Head of caudate nucleus (tissue), 42 donors: ENCODE measurements at regions not wholly inside any gene's neighbourhood (a gene's known extent, or its start where the extent isn't known, plus 50 kb on each side); places are given as distances from the start of the nearest gene placed in this dataset.
"Not testable (repeated sequence)": the region's sequence is repeated elsewhere in the genome, so short reads cannot be mapped to it uniquely, and the experiment has no call there.

ENCODE experiments used
- DNase-seq, 42 donors: peaks; one replicate each; pipeline versions ENCODE4 v3.0.0 to v3.0.0-alpha.2; 2020 to 2021; ENCODE audit warnings: mixed read lengths in 7 of 42
- intact Hi-C: fragments of 100-400 bp; cut with DNase I; formaldehyde crosslinking; loops from one replicate; pipeline ENCODE4 v1.15.0; 2022

DNA sequence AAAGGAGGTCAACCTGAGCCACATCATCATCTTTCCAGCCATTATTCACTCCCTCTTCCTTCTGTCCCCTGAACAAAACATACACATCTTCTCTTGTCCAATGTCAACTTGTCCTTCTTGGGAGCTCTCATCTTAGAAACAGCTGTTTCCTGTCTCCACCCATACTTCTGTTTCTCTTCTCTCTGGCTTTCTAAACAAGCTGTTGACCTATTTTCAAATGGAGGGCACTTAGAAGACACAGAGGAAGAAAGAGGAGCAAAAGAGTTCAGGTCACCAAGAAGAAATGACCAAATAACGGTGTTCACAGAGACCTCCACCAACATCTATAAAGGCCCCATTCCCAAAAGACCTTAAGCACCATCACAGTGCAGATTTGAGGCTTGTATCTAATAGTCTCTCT is 355.9 kb upstream of the HNRNPA3 start:
- DNase-seq = no peak
- intact Hi-C loops = no loop called here

DNA sequence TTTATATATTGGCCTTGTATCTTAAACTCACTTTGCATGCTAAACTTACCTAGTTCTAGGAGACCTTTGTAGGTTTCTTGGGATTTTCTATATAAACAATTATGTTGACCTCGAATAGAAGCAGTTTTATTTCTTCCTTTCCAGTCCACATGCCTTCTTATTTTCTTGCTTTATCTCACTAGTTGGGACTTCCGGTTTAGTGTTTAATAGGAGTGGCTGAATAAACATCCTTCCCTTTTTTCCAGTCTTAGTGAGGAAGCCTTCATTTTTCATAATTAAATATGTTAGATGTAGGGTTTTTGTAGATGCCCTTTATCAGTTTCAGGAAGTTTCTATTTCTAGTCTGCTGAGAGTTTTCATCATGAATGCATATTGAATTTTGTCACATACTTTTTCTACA is 347.3 kb upstream of the HNRNPA3 start:
- intact Hi-C loops = no loop called here
- DNase-seq = no peak

DNA sequence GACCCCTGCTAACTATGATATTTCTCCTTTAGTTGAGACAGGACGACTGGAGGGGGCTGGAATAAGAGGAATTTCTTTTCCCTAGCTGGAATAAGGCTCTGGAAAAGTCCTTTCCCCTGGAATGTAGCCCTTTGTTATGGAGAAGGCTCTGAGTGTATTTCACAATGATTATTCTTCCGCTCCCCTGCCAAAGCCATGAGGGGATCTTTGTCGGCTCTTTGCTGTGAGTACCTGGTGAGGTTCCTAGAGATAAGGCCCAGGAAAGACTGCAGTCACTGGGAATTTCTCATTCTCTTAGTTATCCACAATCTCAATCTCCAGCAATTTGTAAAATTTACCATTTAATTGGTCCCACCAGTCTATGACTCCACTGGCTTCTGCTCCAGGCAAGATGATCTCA is 340.2 kb upstream of the HNRNPA3 start:
- intact Hi-C loops = no loop called here
- no peak for DNase-seq

DNA sequence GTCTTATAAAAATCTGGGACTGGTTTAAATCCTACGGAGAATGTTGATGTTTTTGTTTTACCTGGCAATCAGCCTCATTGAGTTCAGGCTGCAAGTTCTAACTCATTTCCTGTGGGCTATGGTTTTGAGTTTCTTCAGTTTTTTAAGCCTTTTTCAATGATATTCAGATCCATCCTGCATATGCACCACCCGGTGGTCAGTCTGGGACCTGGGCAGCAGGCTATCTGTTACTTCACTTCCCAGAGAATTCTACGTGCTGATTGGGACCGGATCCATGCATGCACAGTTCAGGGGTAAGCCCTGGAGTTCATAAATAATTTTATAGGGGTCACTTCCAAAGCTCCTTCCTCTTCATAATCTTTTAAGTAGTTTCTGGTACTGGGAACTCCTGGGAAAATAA is 339.2 kb upstream of the HNRNPA3 start:
- no peak for DNase-seq
- intact Hi-C loops = no loop called here

DNA sequence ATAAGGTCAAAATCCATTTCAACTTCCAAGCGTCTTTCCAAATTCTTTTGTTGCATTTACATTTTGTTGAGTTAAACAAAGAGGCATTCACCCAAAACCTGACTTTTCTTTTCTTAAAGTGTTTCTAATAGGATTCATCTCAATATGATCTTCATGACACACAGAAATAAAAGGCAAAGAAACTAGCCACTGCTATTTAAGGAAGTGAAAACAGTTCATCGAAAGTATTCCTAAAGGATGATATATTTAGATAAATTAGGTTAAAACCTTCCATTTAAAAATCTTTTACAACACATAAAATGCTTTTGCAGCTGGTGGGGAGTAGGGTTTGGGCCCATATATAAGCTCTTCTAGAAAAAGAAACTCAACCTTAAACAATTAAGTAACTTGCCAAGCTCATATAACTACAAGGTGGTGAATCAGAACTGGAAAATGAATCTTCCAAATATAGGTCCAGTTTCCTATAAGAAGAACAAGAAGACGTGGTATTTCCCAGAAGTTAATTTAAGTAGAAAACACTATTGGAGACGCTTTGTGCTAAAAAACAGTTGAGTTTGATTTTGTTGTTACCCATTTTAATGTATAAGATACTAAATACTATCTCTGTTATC is 336.0 kb upstream of the HNRNPA3 start:
- intact Hi-C loops = no loop called here
- DNase-seq = no peak

DNA sequence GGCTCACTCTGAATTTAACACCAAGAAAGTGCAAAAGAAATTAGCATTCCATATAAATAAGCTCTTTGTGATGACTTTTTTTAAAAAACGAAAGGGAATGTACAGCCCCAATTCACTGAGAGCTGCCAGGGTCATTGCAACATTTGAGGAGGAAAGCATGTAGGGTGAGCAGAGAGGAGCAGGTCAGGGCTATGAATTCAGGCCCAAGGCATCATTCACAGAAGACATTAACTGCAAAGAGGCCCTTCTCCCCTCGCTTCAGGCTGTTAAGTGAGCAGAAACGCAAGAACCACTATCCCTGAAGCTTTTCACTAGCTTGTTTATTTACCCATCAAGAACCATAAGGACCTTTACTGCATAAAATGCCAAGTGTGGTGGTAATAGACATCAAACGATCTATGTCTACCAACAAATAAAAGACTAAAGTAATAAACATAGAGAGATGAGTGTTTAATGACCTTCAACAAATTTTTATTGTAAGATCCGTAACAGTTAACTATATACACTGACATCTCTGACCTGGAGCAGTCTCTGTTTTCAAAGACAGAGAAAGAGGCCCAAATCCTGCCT is 333.1 kb upstream of the HNRNPA3 start:
- DNase-seq = no peak
- intact Hi-C loops = no loop called here

DNA sequence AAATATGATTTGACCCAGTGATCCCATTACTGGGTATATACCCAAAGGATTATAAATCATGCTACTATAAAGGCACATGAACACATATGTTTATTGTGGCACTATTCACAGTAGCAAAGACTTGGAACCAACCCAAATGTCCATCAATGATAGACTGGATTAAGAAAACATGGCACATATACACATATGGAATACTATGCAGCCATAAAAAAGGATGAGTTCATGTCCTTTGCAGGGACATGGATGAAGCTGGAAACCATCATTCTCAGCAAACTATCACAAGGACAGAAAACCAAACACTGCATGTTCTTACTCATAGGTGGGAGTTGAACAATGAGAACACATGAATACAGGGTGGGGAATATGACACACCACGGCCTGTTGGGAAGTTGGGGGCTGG is 330.5 kb upstream of the HNRNPA3 start:
- DNase-seq, intact Hi-C loops: not testable (repeated sequence)

DNA sequence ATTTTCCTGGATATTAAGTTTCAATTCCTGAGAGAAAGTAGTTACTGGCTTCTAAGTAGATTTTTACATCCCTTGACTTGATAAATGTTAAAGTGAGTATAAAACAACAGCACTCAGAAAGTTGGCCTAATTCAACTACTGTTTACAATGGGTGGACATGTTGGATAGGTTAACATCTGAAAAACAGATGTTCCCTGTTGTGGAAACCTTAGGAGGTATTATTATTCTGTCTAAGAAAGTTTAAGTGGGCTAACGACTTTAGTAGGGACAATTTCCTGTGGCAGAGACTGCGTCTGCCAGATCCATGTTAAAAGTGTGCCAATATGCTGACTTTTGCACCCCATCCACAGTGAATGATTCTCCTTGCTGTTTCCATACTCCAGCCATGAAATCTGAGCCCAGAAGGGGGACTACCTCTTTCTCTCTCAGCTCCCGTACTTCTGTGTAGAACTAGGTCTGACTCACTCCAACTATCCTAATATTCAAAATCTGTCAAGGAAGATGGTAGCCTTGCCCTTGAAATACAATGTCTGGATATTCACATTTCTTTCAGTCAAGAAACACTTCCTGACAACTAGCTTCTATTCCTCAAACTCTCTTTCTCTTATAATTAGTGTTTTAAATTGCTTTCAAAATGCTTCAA is 327.5 kb upstream of the HNRNPA3 start:
- DNase-seq = no peak
- intact Hi-C loops = no loop called here

DNA sequence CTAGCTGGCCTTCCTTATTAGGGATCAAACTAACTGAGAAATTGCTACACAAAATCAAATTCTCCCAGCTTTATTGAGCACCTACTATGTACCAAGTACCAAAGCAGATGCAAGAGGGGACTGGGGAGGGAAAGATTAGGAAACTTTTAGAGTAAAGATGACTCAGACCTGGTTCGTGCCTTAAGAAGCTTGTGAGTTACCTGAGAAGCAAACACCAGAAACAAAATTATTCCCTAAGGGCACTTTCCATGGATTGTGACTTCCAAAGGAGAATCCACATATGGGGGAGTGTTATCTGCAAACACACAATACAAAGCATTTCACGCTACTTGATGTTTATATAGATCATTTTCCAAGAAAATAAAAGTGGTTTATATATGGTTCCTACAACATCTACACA is 326.9 kb upstream of the HNRNPA3 start:
- no peak for DNase-seq
- intact Hi-C loops = no loop called here

DNA sequence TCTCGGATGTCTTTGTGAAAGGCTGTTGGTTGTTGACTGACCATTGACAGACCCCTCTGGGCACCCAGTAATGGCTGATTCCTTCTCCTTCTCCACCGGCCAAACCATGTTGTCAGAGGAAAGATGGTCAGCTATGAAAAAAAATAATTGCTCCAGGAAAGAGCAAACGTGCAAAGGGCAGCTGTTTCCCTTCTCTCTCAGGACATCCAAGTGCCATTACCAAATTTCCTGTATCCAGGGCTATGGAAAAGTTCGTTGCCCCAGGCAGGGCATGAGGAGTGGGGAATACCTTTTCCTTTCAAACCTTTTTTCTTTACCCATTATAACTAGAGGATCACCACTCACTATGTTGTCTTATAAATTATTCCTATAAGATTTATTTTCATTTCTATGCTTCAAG is 321.5 kb upstream of the HNRNPA3 start:
- intact Hi-C loops = no loop called here
- no peak for DNase-seq

DNA sequence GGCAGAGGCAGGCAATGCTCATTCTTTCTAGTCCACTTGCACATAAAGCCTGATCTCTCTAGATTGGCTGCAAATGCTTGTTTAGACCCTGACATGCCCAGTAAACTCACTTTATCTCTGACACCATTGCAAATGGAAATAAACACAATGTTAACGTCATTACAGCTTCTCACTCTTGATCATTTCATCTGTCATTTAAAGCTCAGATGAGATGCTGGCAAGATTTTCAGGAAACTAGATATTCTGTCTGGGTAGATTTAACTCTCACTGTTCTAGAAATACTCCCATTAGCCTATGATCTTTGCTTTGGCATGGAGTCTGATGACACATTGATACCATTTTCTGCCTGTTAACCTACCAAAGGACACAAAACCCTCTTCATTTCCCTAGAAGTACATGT is 320.7 kb upstream of the HNRNPA3 start:
- intact Hi-C loops = no loop called here

DNA sequence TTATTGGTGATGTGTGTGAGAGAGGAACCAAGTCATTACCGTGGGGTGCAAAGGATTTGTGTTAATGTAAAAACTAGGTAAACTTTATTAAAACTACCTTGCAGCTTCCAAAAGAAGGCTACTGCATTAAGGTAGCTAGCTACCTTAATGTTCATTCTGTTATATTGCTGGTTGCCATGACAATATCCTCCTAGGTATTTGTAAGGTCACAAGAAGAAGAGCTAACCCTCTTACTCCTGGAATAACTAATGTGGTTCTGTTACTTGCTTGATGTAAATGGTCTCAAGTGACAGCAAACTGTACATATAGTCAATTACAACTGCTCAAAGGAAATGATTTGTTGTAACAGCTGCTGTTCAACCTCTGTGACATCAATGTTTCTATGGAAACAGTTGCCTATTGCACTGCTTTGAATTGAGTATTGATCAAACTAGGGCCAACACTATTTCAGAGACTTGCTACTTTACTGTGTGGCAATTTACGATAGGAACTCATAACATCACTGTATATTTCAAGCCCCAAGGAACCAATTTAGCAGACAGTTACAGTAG is 319.8 kb upstream of the HNRNPA3 start:
- intact Hi-C loops = no loop called here
- DNase-seq = no peak

More for the DNA sequence above, 320.7 kb upstream of the HNRNPA3 start:
- no peak for DNase-seq

DNA sequence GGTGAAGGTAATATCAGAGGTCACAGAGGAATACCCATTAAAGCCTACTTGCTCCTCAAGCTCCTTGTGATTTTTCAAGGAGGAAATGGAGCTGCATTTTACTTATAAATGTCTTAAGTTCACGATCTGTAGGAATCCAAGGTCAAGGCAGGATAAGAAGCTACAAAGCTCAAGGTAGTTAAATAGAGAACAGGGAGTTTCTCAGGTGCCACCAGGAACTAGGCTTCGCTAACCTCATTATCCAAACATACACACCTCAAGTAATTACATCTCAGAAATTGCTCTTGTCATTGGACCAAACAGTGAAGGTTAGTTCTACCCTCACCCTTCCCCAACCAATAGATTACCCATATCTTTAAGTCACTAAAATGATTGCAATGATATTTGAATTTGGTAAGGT is 317.4 kb upstream of the HNRNPA3 start:
- intact Hi-C loops = no loop called here
- DNase-seq = no peak

DNA sequence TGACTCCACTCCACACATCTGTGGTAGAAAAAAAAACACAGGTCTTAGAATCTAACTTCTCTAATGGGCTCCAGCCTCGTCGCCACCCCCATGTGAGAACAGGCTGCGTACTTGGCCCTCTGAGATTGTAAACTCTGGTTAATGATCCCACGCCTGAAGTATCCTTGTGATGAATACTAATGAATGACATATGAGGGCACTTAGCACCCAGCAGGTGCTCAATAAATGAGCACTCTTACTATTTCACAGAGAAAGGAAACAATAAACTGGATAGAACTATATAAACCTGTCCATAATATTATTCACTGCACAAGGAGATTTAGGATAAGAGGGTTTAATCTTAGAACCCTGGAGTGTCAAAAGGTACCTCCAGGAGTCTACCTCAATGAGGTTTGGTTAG is 310.1 kb upstream of the HNRNPA3 start:
- intact Hi-C loops = no loop called here
- DNase-seq = no peak

DNA sequence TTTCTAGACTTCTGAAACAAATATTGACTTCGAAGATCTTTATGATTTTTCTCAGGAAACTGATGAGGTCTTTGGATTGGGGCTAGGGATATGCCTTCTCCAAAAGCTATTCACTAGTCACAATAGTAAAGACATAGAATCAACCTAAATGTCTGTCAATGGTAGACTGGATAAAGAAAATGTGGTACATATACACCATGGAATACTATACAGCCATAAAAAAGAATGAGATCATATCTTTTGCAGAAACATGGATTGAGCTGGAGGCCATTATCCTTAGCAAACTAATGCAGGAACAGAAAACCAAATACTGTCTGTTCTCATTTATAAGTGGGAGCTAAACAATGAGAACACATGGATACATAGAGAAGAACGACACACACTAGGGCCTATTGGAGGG is 308.5 kb upstream of the HNRNPA3 start:
- DNase-seq, intact Hi-C loops: not testable (repeated sequence)

DNA sequence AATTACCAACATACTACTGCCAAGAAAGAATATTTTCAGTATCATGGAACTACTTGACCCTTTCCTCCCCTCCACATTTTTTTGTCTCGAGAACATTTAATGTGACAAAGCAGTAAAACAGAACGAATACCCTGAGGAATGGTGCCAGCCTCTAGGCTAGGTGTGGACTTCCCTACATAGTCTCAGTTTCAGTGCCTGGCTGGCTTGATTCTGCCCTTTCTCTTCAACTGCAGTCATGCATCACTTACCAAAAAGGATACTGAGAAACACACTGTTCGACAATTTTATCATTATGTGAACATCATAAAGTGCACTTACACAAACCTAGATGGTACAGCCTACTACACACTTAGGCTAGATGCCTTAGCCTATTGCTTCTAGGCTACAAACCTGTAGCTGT is 305.3 kb upstream of the HNRNPA3 start:
- intact Hi-C loops = no loop called here
- no peak for DNase-seq

DNA sequence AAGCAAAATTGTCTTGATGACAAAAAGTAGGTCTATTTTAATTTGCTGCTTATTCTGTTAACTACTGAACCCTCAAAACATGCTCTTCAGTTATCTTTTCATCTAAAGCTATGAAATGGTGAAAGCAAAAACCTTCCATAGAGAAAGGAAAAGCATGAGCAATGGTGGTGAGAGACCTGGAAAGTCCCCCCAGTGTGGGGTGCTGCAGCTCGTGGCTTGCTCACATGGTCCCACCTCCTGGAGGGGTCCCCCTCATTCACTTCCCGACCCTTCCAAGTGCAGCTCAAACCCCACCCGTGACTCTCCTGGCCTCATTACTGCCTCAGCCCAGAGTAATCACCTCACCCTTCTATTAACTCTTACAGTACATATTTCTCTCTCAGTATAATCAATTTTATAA is 301.8 kb upstream of the HNRNPA3 start:
- intact Hi-C loops = no loop called here
- DNase-seq = no peak

DNA sequence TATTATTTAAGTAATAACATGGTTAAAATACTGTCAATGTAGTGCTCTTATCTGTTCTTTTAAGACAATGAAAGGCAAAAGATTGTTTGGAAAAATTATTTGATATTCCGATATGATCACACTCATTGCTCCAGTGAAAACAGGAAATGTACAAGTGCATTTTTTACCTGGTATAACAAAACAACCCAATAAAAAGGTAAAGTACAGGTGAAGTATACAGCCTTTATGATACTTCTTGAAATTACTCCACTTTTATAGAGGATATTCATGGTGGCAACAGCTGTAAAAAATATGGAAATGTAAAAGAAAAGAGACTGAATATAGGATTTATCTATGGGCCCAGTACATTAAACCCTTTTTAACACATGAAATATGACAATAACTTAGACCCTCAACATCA is 298.6 kb upstream of the HNRNPA3 start:
- DNase-seq = no peak

DNA sequence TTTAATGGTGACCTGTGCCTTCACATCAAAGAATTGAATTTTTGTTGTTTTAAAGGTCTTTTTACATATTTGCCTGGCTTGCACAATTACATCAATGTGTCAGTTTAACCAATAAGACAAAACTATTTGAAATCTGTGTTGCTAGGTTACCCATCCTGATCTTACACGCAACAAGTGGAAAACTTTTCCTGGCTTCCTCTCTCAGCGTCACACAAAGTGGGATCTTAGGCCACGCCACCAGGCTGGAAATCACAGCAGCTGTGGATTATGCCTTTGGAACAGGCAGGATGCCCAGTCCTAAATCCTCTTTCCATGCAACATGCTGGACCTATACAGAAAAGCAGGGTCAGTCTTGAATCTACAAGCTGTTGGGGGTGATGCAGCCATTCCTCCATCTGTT is 298.2 kb upstream of the HNRNPA3 start:
- intact Hi-C loops = no loop called here
- DNase-seq = no peak

More for the DNA sequence above, 298.6 kb upstream of the HNRNPA3 start:
- intact Hi-C loops = no loop called here

DNA sequence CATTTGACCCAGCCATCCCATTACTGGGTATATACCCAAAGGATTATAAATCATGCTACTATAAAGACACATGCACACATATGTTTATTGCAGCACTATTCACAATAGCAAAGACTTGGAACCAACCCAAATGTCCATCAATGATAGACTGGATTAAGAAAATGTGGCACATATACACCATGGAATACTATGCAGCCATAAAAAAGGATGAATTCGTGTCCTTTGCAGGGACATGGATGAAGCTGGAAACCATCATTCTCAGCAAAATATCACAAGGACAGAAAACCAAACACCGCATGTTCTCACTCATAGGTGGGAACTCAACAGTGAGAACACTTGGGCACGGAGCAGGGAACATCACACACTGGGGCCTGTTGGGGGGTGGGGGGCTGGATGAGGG is 290.0 kb upstream of the HNRNPA3 start:
- DNase-seq, intact Hi-C loops: not testable (repeated sequence)

DNA sequence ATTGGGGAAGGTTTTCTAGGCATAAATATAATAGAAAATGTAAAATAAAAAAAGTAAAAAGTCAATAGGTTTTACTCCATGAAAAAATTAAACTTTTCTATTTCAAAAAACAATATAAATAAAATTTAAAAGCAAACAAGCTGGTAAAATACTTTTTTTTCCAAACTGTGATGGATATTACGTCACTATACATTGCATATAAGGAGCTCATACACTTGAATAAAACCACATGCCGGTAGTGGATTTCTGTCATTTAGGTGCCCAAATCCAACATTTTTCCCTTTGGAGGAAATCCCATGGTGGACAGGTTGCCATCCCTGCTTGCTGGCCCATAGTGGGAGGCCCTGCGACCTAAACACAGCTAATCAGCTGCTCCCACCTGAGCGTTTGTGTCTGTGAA is 289.4 kb upstream of the HNRNPA3 start:
- DNase-seq = no peak
- intact Hi-C loops = no loop called here
